GM23338 (cell line): ENCODE measurements at regions not wholly inside any gene's neighbourhood (a gene's known extent, or its start where the extent isn't known, plus 50 kb on each side); places are given as distances from the start of the nearest gene placed in this dataset.
A peak's percentile ranks its signal among the peaks of the same experiment; 100 is the strongest.

Source experiments
- ATAC-seq: fragments of 200-7000 bp; cut with Tn5 transposase; 3 replicates; pipeline ENCODE4 v1.9.1; 2020
- DNase-seq: peaks from one replicate; pipeline ENCODE4 v3.0.0-alpha.2; 2015; ENCODE audit warnings: low spot score
- H2AFZ ChIP-seq: fragments of 200-600 bp; sonication (generic); 2 replicates; pipeline ENCODE4 v1.8.0; 2016; ENCODE audit warnings: antibody characterized with exemption, mild to moderate bottlenecking, moderate library complexity
- H3F3A ChIP-seq: fragments of 200-600 bp; sonication (generic); replicated peaks from 2 replicates; pipeline ENCODE4 v1.8.0; 2017; ENCODE audit warnings: antibody characterized with exemption, mixed run types, low read depth
- H3K27ac ChIP-seq: fragments of 200-600 bp; sonication (generic); 2 replicates; pipeline ENCODE4 v1.6.1; 2016; ENCODE audit warnings: low read depth
- H3K27me3 ChIP-seq: fragments of 200-600 bp; sonication (generic); 2 replicates; pipeline ENCODE4 v1.8.0; 2016; ENCODE audit warnings: mild to moderate bottlenecking, mixed run types, moderate library complexity; ENCODE audit not compliant: insufficient read depth
- H3K36me3 ChIP-seq: fragments of 200-600 bp; sonication (generic); 2 replicates; pipeline ENCODE4 v1.8.0; 2016; ENCODE audit warnings: mild to moderate bottlenecking; ENCODE audit not compliant: insufficient read depth
- H3K4me1 ChIP-seq: fragments of 200-600 bp; sonication (generic); 2 replicates; pipeline ENCODE4 v1.8.0; 2016; ENCODE audit warnings: mild to moderate bottlenecking, moderate library complexity; ENCODE audit not compliant: insufficient read depth
- H3K4me2 ChIP-seq: fragments of 200-600 bp; sonication (generic); 2 replicates; pipeline ENCODE4 v1.7.1; 2017; ENCODE audit warnings: mixed run types
- H3K4me3 ChIP-seq: fragments of 200-600 bp; sonication (generic); 2 replicates; pipeline ENCODE4 v1.6.1; 2016; ENCODE audit warnings: mixed run types
- H3K79me2 ChIP-seq: fragments of 200-600 bp; sonication (generic); replicated peaks from 2 replicates; pipeline ENCODE4 v1.8.0; 2017; ENCODE audit warnings: mild to moderate bottlenecking; ENCODE audit not compliant: insufficient read depth
- H3K9me2 ChIP-seq: fragments of 200-600 bp; sonication (generic); 2 replicates; pipeline ENCODE4 v1.8.0; 2017; ENCODE audit not compliant: insufficient read depth
- H4K20me1 ChIP-seq: fragments of 200-600 bp; sonication (generic); replicated peaks from 2 replicates; pipeline ENCODE4 v1.8.0; 2017; ENCODE audit warnings: mild to moderate bottlenecking; ENCODE audit not compliant: insufficient read depth
- H3K27ac Mint-ChIP-seq: 2 replicates; pipeline ENCODE4 v1.8.0; 2020; ENCODE audit warnings: inconsistent platforms, mild to moderate bottlenecking, moderate library complexity, mixed read lengths
- H3K27me3 Mint-ChIP-seq: 3 replicates; pipeline ENCODE4 v1.8.0; 2022; ENCODE audit warnings: low read depth, mild to moderate bottlenecking, moderate library complexity, mixed read lengths, inconsistent platforms; ENCODE audit not compliant: insufficient read depth, poor library complexity
- H3K36me3 Mint-ChIP-seq: 3 replicates; pipeline ENCODE4 v1.8.0; 2021; ENCODE audit warnings: low read depth, mild to moderate bottlenecking, inconsistent platforms, moderate library complexity, mixed read lengths
- H3K4me1 Mint-ChIP-seq: 3 replicates; pipeline ENCODE4 v1.8.0; 2020; ENCODE audit warnings: mild to moderate bottlenecking, inconsistent platforms, mixed read lengths
- H3K4me3 Mint-ChIP-seq: 3 replicates; pipeline ENCODE4 v1.8.0; 2021; ENCODE audit warnings: moderate library complexity, mild to moderate bottlenecking, inconsistent platforms, mixed read lengths
- H3K9me3 Mint-ChIP-seq: 3 replicates; pipeline ENCODE4 v1.8.0; 2020; ENCODE audit warnings: moderate library complexity, mild to moderate bottlenecking, inconsistent platforms, mixed read lengths
- EZH2phosphoT487 ChIP-seq: fragments of 200-600 bp; sonication (generic); IDR thresholded peaks from one replicate; pipeline ENCODE4 v1.8.1; 2018; ENCODE audit warnings: antibody characterized with exemption; ENCODE audit not compliant: unreplicated experiment
- NANOG ChIP-seq: IDR thresholded peaks from 2 replicates; pipeline ENCODE4 v1.6.1; 2016; ENCODE audit warnings: antibody characterized with exemption, borderline replicate concordance
- POLR2AphosphoS5 ChIP-seq: IDR thresholded peaks from 2 replicates; pipeline ENCODE4 v1.6.1; 2016; ENCODE audit warnings: antibody characterized with exemption, low read depth
- REST ChIP-seq: IDR thresholded peaks from one replicate; pipeline ENCODE4 v1.6.1; 2018; ENCODE audit warnings: antibody characterized with exemption; ENCODE audit not compliant: unreplicated experiment
- STAT1 ChIP-seq: IDR thresholded peaks from one replicate; pipeline ENCODE4 v1.6.1; 2016; ENCODE audit warnings: antibody characterized with exemption; ENCODE audit not compliant: unreplicated experiment
- ZNF331 ChIP-seq: fragments of 250-450 bp; sonication (Bioruptor Pico); IDR thresholded peaks from 2 replicates; pipeline ENCODE4 v1.5.0; 2020; ENCODE audit warnings: low read depth, mild to moderate bottlenecking, moderate library complexity
- TF ChIP-seq, protein P1 (sequence below): IDR thresholded peaks from 2 replicates; pipeline ENCODE4 v1.6.1; 2016; ENCODE audit warnings: antibody characterized with exemption

- ATAC-seq = no peak
- Histone ChIP-seq H3K4me1 (no peaks in the 10 kb centered on the region), H3K36me3 (no peaks in the 10 kb centered on the region), H2AFZ (no peak overlapping the region), H3K9me2 (no peaks in the 10 kb centered on the region), H3K27ac (no peak overlapping the region), H3F3A (no peaks in the 10 kb centered on the region), H3K79me2 (no peaks in the 10 kb centered on the region), H4K20me1 (no peaks in the 10 kb centered on the region), H3K4me2 (no peak overlapping the region), H3K27me3 (no peaks in the 10 kb centered on the region), H3K4me3 (no peak overlapping the region)
- Mint-ChIP-seq H3K27ac (no peak overlapping the region), H3K4me1 (no peaks in the 10 kb centered on the region), H3K36me3 (peaks cover 5% of the 10 kb centered on the region; the same call in 1 of the 3 replicates), H3K9me3 (peaks cover 21% of the 10 kb centered on the region), H3K4me3 (no peak overlapping the region), H3K27me3 (peaks cover 5% of the 10 kb centered on the region)
- no peak for TF ChIP-seq EZH2phosphoT487
- TF ChIP-seq NANOG = no peak
- DNase-seq = no peak
These were observed 94.2 kb upstream of the GJB6 start for GRCh38 chr13:20326276-20326675.

GRCh38 chr13:20320885-20321284 is 88.8 kb upstream of the GJB6 start:
- TF ChIP-seq POLR2AphosphoS5 = no peak
- TF ChIP-seq NANOG = no peak
- TF ChIP-seq EZH2phosphoT487 = no peak
- peaks cover 5% of the 10 kb centered on the region for H3K27me3 Mint-ChIP-seq
- no peak overlapping the region for H3K4me3 ChIP-seq
- H3F3A ChIP-seq = no peaks in the 10 kb centered on the region
- ATAC-seq (no peak), DNase-seq (no peak)
- no peaks in the 10 kb centered on the region for H3K27me3 ChIP-seq
- H3K79me2 ChIP-seq = no peaks in the 10 kb centered on the region
- peaks cover 17% of the 10 kb centered on the region for H3K9me3 Mint-ChIP-seq
- no peaks in the 10 kb centered on the region for H3K4me1 ChIP-seq
- no peaks in the 10 kb centered on the region for H4K20me1 ChIP-seq
- H3K36me3 Mint-ChIP-seq = peaks cover 5% of the 10 kb centered on the region; the same call in 1 of the 3 replicates
- peak overlapping the region; percentile 45; the same call in 1 of the 2 replicates for H2AFZ ChIP-seq
- no peak overlapping the region for H3K4me3 Mint-ChIP-seq
- H3K4me2 ChIP-seq = no peak overlapping the region
- H3K36me3 ChIP-seq = no peaks in the 10 kb centered on the region
- H3K27ac ChIP-seq = no peak overlapping the region
- no peaks in the 10 kb centered on the region; the same call in 1 of the 3 replicates for H3K4me1 Mint-ChIP-seq
- no peak overlapping the region for H3K27ac Mint-ChIP-seq
- 0 out of 2 replicates have a peak, but pooled peaks cover 2% of the 10 kb centered on the region for H3K9me2 ChIP-seq

- Mint-ChIP-seq H3K9me3 (no peaks in the 10 kb centered on the region), H3K27me3 (no peaks in the 10 kb centered on the region), H3K4me1 (no peaks in the 10 kb centered on the region), H3K27ac (no peak overlapping the region), H3K36me3 (no peaks in the 10 kb centered on the region), H3K4me3 (no peak overlapping the region)
- H3K36me3 ChIP-seq = no peaks in the 10 kb centered on the region
- H4K20me1 ChIP-seq = no peaks in the 10 kb centered on the region
- no peak overlapping the region for H3K4me2 ChIP-seq
- no peaks in the 10 kb centered on the region for H3K79me2 ChIP-seq
- H3F3A ChIP-seq = no peaks in the 10 kb centered on the region
- no peaks in the 10 kb centered on the region for H3K27me3 ChIP-seq
- no peak for DNase-seq
- H3K4me1 ChIP-seq = no peaks in the 10 kb centered on the region
- no peak overlapping the region for H3K27ac ChIP-seq
- 0 out of 2 replicates have a peak, but pooled peaks cover 2% of the 10 kb centered on the region for H3K9me2 ChIP-seq
- H3K4me3 ChIP-seq = no peak overlapping the region
- no peak for ATAC-seq
- no peak overlapping the region for H2AFZ ChIP-seq
- TF ChIP-seq POLR2AphosphoS5 (no peak), NANOG (no peak), EZH2phosphoT487 (no peak), STAT1 (no peak), REST (no peak), ZNF331 (CRISPR knock-in tag) (no peak)
- TF ChIP-seq, protein P1, sequence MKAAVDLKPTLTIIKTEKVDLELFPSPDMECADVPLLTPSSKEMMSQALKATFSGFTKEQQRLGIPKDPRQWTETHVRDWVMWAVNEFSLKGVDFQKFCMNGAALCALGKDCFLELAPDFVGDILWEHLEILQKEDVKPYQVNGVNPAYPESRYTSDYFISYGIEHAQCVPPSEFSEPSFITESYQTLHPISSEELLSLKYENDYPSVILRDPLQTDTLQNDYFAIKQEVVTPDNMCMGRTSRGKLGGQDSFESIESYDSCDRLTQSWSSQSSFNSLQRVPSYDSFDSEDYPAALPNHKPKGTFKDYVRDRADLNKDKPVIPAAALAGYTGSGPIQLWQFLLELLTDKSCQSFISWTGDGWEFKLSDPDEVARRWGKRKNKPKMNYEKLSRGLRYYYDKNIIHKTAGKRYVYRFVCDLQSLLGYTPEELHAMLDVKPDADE = no peak
These were observed 81.8 kb upstream of the GJB6 start for GRCh38 chr13:20313896-20314295.
